ENCODE measurements at regions not wholly inside any gene's neighbourhood (a gene's known extent, or its start where the extent isn't known, plus 50 kb on each side); places are given as distances from the start of the nearest gene placed in this dataset.
A peak's percentile ranks its signal among the peaks of the same experiment; 100 is the strongest.

- no peak for DNase-seq (ENCODE audit: low read depth)
These were observed 234.2 kb downstream of the NFKBIZ start for GRCh38 chr3:102083473-102083872.

GRCh38 chr3:102084006-102084405 is 234.7 kb downstream of the NFKBIZ start:
- no peak for DNase-seq (ENCODE audit: low read depth)

GRCh38 chr3:102084704-102085103 is 235.4 kb downstream of the NFKBIZ start:
- DNase-seq (ENCODE audit: low read depth) = no peak

- no peak for DNase-seq (ENCODE audit: low read depth)
These were observed 236.3 kb downstream of the NFKBIZ start for GRCh38 chr3:102085431-102086176.

GRCh38 chr3:102087236-102087635 is 237.9 kb downstream of the NFKBIZ start:
- DNase-seq (ENCODE audit: low read depth) = no peak

- DNase-seq (ENCODE audit: low read depth) = no peak
These were observed 239.9 kb downstream of the NFKBIZ start for GRCh38 chr3:102089239-102089638.

- no peak for DNase-seq (ENCODE audit: low read depth)
These were observed 240.8 kb downstream of the NFKBIZ start for GRCh38 chr3:102089904-102090720.

GRCh38 chr3:102090721-102091045 is 241.4 kb downstream of the NFKBIZ start:
- no peak for DNase-seq (ENCODE audit: low read depth)

- DNase-seq (ENCODE audit: low read depth) = no peak
These were observed 242.0 kb downstream of the NFKBIZ start for GRCh38 chr3:102091358-102091757.

GRCh38 chr3:102092617-102093466 is 243.5 kb downstream of the NFKBIZ start:
- peak; percentile 36 for DNase-seq (ENCODE audit: low read depth)

GRCh38 chr3:102094506-102094905 is 245.2 kb downstream of the NFKBIZ start:
- no peak for DNase-seq (ENCODE audit: low read depth)

- DNase-seq (ENCODE audit: low read depth) = no peak
These were observed 246.1 kb downstream of the NFKBIZ start for GRCh38 chr3:102095383-102095782.

GRCh38 chr3:102096066-102096465 is 246.8 kb downstream of the NFKBIZ start:
- DNase-seq (ENCODE audit: low read depth) = no peak

- no peak for DNase-seq (ENCODE audit: low read depth)
These were observed 249.0 kb downstream of the NFKBIZ start for GRCh38 chr3:102098130-102098885.

- no peak for DNase-seq (ENCODE audit: low read depth)
These were observed 250.6 kb downstream of the NFKBIZ start for GRCh38 chr3:102099913-102100312.

- DNase-seq (ENCODE audit: low read depth) = no peak
These were observed 253.1 kb downstream of the NFKBIZ start for GRCh38 chr3:102102394-102102793.

GRCh38 chr3:102104033-102104432 is 254.7 kb downstream of the NFKBIZ start:
- DNase-seq (ENCODE audit: low read depth) = no peak

GRCh38 chr3:102105193-102105592 is 255.9 kb downstream of the NFKBIZ start:
- DNase-seq (ENCODE audit: low read depth) = no peak

- DNase-seq (ENCODE audit: low read depth) = peak; percentile 26
These were observed 257.2 kb downstream of the NFKBIZ start for GRCh38 chr3:102106416-102107097.

- no peak for DNase-seq (ENCODE audit: low read depth)
These were observed 263.5 kb downstream of the NFKBIZ start for GRCh38 chr3:102112704-102113230.

All from HS-5 (cell line).